Middle frontal gyrus (tissue), 1 donor: ENCODE measurements at regions not wholly inside any gene's neighbourhood (a gene's known extent, or its start where the extent isn't known, plus 50 kb on each side); places are given as distances from the start of the nearest gene placed in this dataset.

Experiments used
- DNase-seq: peaks from one replicate; pipeline ENCODE4 v3.0.0-alpha.2; 2015; ENCODE audit warnings: low spot score; ENCODE audit errors: extremely low spot score

- DNase-seq: no peak
Measured at GRCh38 chr18:75916624-75916982, 489.1 kb upstream of the SMIM21 start.

GRCh38 chr18:75915941-75916623 is 488.6 kb upstream of the SMIM21 start:
- DNase-seq: no peak

GRCh38 chr18:75912829-75913228 is 485.3 kb upstream of the SMIM21 start:
- DNase-seq: no peak

GRCh38 chr18:75904416-75904815 is 476.9 kb upstream of the SMIM21 start:
- DNase-seq: no peak

GRCh38 chr18:75898651-75899050 is 471.1 kb upstream of the SMIM21 start:
- DNase-seq: no peak

- DNase-seq: no peak
Measured at GRCh38 chr18:75897386-75897785, 469.9 kb upstream of the SMIM21 start.

- no peak for DNase-seq
Measured at GRCh38 chr18:75896865-75897264, 469.4 kb upstream of the SMIM21 start.

GRCh38 chr18:75895135-75895534 is 467.6 kb upstream of the SMIM21 start:
- no peak for DNase-seq

- no peak for DNase-seq
Measured at GRCh38 chr18:75884728-75885127, 457.2 kb upstream of the SMIM21 start.

- DNase-seq: no peak
Measured at GRCh38 chr18:75880925-75881504, 453.5 kb upstream of the SMIM21 start.

- no peak for DNase-seq
Measured at GRCh38 chr18:75880266-75880665, 452.8 kb upstream of the SMIM21 start.

- DNase-seq: no peak
Measured at GRCh38 chr18:75879196-75879595, 451.7 kb upstream of the SMIM21 start.

- no peak for DNase-seq
Measured at GRCh38 chr18:75875559-75875958, 448.1 kb upstream of the SMIM21 start.

GRCh38 chr18:75874401-75875089 is 447.0 kb upstream of the SMIM21 start:
- DNase-seq: no peak

- DNase-seq: no peak
Measured at GRCh38 chr18:75871596-75871995, 444.1 kb upstream of the SMIM21 start.

GRCh38 chr18:75869162-75869561 is 441.7 kb upstream of the SMIM21 start:
- no peak for DNase-seq

- DNase-seq: no peak
Measured at GRCh38 chr18:75868031-75868430, 440.5 kb upstream of the SMIM21 start.

- no peak for DNase-seq
Measured at GRCh38 chr18:75865639-75866038, 438.1 kb upstream of the SMIM21 start.

GRCh38 chr18:75864816-75865215 is 437.3 kb upstream of the SMIM21 start:
- DNase-seq: no peak

- DNase-seq: no peak
Measured at GRCh38 chr18:75863696-75864095, 436.2 kb upstream of the SMIM21 start.

GRCh38 chr18:75862458-75862857 is 435.0 kb upstream of the SMIM21 start:
- no peak for DNase-seq

GRCh38 chr18:75860166-75860565 is 432.7 kb upstream of the SMIM21 start:
- no peak for DNase-seq

GRCh38 chr18:75859533-75859932 is 432.0 kb upstream of the SMIM21 start:
- DNase-seq: no peak
